HepG2 (cell line): ENCODE measurements at regions not wholly inside any gene's neighbourhood (a gene's known extent, or its start where the extent isn't known, plus 50 kb on each side); places are given as distances from the start of the nearest gene placed in this dataset.

Experiments used
- ATAC-seq: fragments of 200-7000 bp; cut with Tn5 transposase; 3 replicates; pipeline ENCODE4 v1.9.1; 2020; ENCODE audit warnings: mild to moderate bottlenecking, moderate library complexity
- BruUV-seq: library from RNA; stranded (reverse); fragments of 400-500 nt; replicated peaks from 2 replicates; lab custom pipeline; 2021; lab: Mats Ljungman, UMichigan
- CTCF ChIA-PET: fragments of 300-600 bp; formaldehyde crosslinking; extraction: SDS; loops from one replicate; lab custom pipeline; 2021; ENCODE audit warnings: low total read pairs, inconsistent platforms, low intra/inter-chr PET ratio; lab: Yijun Ruan, JAX
- POLR2A ChIA-PET: fragments of 350-600 bp; sonication (Branson Sonifier 250); formaldehyde crosslinking; loops from one replicate; lab custom pipeline; 2020; ENCODE audit warnings: antibody characterized with exemption, inconsistent platforms; lab: Yijun Ruan, JAX
- DNase-seq: peaks from one replicate; pipeline ENCODE4 v3.0.0-alpha.2; 2015; ENCODE audit warnings: low spot score
- FAIRE-seq: peaks from 3 replicates; lab custom pipeline; 2011; peaks lifted over from hg19 to GRCh38; lab: Jason Lieb, UNC
- H2AFZ ChIP-seq: one replicate; pipeline ENCODE4 v1.6.1; 2011; ENCODE audit warnings: low read length, inconsistent platforms
- H3K27ac ChIP-seq: fragments of 300-600 bp; 3 replicates; pipeline ENCODE4 v1.8.0; 2011; ENCODE audit warnings: mixed run types, mild to moderate bottlenecking, mixed read lengths, low read length, inconsistent platforms; ENCODE audit not compliant: insufficient read depth; ENCODE audit errors: extremely low read length
- H3K27me3 ChIP-seq, 2 experiments: fragments of 200-600 bp in 1 of 2; 2 replicates in 1 of 2; 3 replicates in 1 of 2; pipeline versions ENCODE4 v1.6.0 to v1.8.0; 2011; ENCODE audit warnings: low read length in 2 of 2, mild to moderate bottlenecking in 2 of 2, moderate library complexity in 2 of 2, inconsistent platforms in 1 of 2; ENCODE audit not compliant: insufficient read depth in 2 of 2, control insufficient read depth in 1 of 2
- H3K36me3 ChIP-seq, 2 experiments: fragments of 200-600 bp in 1 of 2; replicated peaks in 1 of 2; 2 replicates in 1 of 2; 3 replicates in 1 of 2; pipeline versions ENCODE4 v1.5.1 to v1.8.0; 2011; ENCODE audit warnings: low read length in 2 of 2, inconsistent platforms in 1 of 2; ENCODE audit not compliant: insufficient read depth in 2 of 2, control insufficient read depth in 1 of 2
- H3K4me1 ChIP-seq: 2 replicates; pipeline ENCODE4 v1.5.1; 2012; ENCODE audit warnings: low read length, inconsistent platforms; ENCODE audit not compliant: insufficient read depth
- H3K4me2 ChIP-seq: 2 replicates; pipeline ENCODE4 v1.6.0; 2011; ENCODE audit warnings: low read depth, low read length, inconsistent platforms
- H3K4me3 ChIP-seq, 3 experiments: fragments of 200-600 bp in 1 of 3; sonication (generic), shearing (Covaris generic) in 1 of 3; replicated peaks in 1 of 3; 2 replicates each; pipeline ENCODE4 v1.5.1; 2011 to 2016; ENCODE audit warnings: low read length in 3 of 3, inconsistent platforms in 2 of 3, low read depth in 2 of 3, mild to moderate bottlenecking in 2 of 3, control low read depth in 1 of 3, mixed read lengths in 1 of 3; ENCODE audit not compliant: insufficient read depth in 1 of 3
- H3K79me2 ChIP-seq: one replicate; pipeline ENCODE4 v1.6.1; 2011; ENCODE audit warnings: low read length, inconsistent platforms; ENCODE audit not compliant: insufficient read depth
- H3K9ac ChIP-seq: 2 replicates; pipeline ENCODE4 v1.6.0; 2011; ENCODE audit warnings: mild to moderate bottlenecking, low read depth, low read length, inconsistent platforms; ENCODE audit not compliant: insufficient read depth
- H3K9me3 ChIP-seq: 2 replicates; pipeline ENCODE4 v1.5.1; 2012; ENCODE audit warnings: mild to moderate bottlenecking, low read length
- H4K20me1 ChIP-seq: 2 replicates; pipeline ENCODE4 v1.6.0; 2011; ENCODE audit warnings: inconsistent platforms, mild to moderate bottlenecking, low read length, moderate library complexity; ENCODE audit not compliant: insufficient read depth
- CTCF ChIP-seq: sonication (generic); formaldehyde crosslinking; IDR thresholded peaks from 2 replicates; pipeline ENCODE4 v1.5.0; 2020; ENCODE audit warnings: mild to moderate bottlenecking, missing genetic modification reagents, moderate library complexity
- KMT2A ChIP-seq: sonication (generic); formaldehyde crosslinking; IDR thresholded peaks from 2 replicates; pipeline ENCODE4 v1.4.0; 2020; ENCODE audit warnings: missing genetic modification reagents
- MIER3 ChIP-seq: IDR thresholded peaks from 2 replicates; pipeline ENCODE4 v1.6.1; 2016; ENCODE audit warnings: missing compliant biosample characterization, borderline replicate concordance
- NCOR1 ChIP-seq: fragments of 200-600 bp; sonication (generic); IDR thresholded peaks from 2 replicates; pipeline ENCODE4 v1.7.0; 2017; ENCODE audit warnings: antibody characterized with exemption, low read length, borderline replicate concordance
- SIN3A ChIP-seq: IDR thresholded peaks from 2 replicates; pipeline ENCODE4 v1.6.1; 2011; ENCODE audit warnings: low read depth, mild to moderate bottlenecking, control low read depth, low read length, borderline replicate concordance
- TERF1 ChIP-seq: sonication (generic); formaldehyde crosslinking; IDR thresholded peaks from 2 replicates; pipeline ENCODE4 v1.8.0; 2022; ENCODE audit warnings: mild to moderate bottlenecking, missing genetic modification reagents, moderate library complexity
- ZNF740 ChIP-seq: sonication (generic); formaldehyde crosslinking; IDR thresholded peaks from 2 replicates; pipeline ENCODE4 v1.4.0; 2020; ENCODE audit warnings: missing genetic modification reagents
- WGBS: methylation state at CpG from one replicate; pipeline ENCODE4 v1.1.6; 2017; ENCODE audit warnings: low lambda C conversion rate; 5-methylcytosine and 5-hydroxymethylcytosine counted together
- in situ Hi-C: cut with HindIII; loops from 2 replicates; pipeline ENCODE4 v1.10.0; 2017; ENCODE audit warnings: low pct_unique_long_range_greater_than_20kb; ENCODE audit not compliant: extremely low pct_ligation_motif_present
- intact Hi-C: fragments of 100-400 bp; cut with micrococcal nuclease; formaldehyde crosslinking; loops from one replicate; pipeline ENCODE4 v1.10.0; 2022; ENCODE audit not compliant: unreplicated experiment

- Histone ChIP-seq H3K4me3 (no peak overlapping the region), H3K36me3 (no peaks in the 10 kb centered on the region), H3K27ac (no peak overlapping the region), H2AFZ (no peak overlapping the region), H3K4me1 (no peaks in the 10 kb centered on the region), H3K4me2 (no peak overlapping the region), H3K79me2 (no peaks in the 10 kb centered on the region), H3K27me3 (peaks cover 0 to 4% of the 10 kb centered on the region in 2 experiments; a peak in 2 of 5 replicates), H3K9me3 (no peaks in the 10 kb centered on the region), H3K9ac (no peak overlapping the region), H4K20me1 (no peaks in the 10 kb centered on the region)
- ATAC-seq (no peak), FAIRE-seq (no peak), DNase-seq (no peak)
- ChIA-PET CTCF (no interaction called here), POLR2A (no interaction called here)
- 0% methylated on average over 1 of the region's 1 CpG for WGBS
- no TSS peak for BruUV-seq
- TF ChIP-seq ZNF740 (CRISPR knock-in tag): no peak
- no peak for TF ChIP-seq MIER3 (CRISPR knock-in tag)
- TF ChIP-seq CTCF (CRISPR knock-in tag): no peak
- TF ChIP-seq TERF1: no peak
- no peak for TF ChIP-seq NCOR1
- TF ChIP-seq KMT2A: no peak
- no peak for TF ChIP-seq SIN3A
- intact Hi-C loops (no loop called here), in situ Hi-C loops (no loop called here)
Measured at GRCh38 chr5:173535166-173535975, 81.1 kb downstream of the BOD1 start.
